ENCODE measurements at regions not wholly inside any gene's neighbourhood (a gene's known extent, or its start where the extent isn't known, plus 50 kb on each side); places are given as distances from the start of the nearest gene placed in this dataset.

DNA sequence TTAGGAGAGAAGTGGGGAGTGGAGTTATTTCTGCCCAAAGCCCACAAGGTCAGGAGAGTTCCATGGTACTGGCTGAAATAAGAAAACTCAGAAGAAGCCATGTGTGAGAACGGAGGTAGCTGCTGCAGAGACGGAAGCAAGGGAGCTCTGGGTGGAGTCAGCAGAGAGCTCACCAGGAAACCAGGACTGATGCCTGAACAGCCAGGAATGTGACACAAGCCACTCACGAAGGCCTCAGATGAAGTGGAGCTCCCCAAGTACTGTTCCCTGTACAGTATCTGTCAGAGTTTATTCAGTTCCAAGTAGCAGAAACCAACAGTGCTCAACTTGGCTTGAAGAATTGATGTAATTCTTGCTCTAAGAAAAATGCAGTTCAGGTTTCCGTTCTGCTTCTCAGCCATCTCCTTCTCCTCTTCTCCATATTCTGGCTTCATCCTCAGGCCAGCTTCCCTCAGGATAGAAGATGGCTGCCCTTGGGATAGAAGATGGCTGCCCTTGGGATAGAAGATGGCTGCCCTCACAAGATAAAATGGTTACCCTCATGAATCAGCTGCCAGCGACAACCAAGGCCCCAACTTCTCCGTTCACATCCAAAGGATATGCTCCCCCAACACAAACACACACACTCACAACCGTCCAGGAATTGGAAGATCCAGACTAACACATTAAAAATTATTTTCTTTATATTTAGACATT, 117.4 kb upstream of the SH3BP4 start:
- no peak for DNase-seq

DNA sequence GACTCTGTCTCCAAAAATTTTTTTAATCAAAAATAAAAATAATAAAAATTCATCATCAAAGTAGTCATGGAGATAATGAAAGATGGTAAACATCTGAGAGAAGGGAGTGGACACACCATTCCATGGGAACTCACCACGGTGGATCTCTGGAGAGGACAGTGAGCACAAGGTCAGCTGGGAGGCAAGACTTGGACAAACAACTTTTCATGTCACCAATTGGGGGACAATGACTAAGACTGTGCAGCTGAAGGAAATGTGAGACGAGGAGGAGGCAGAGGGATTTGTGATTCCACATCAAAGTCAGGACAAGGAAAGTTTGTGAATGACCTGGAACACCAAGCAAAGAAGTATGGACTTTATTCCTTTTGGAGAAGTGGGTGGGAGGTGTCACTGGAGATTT, 121.0 kb upstream of the SH3BP4 start:
- DNase-seq, result no peak

DNA sequence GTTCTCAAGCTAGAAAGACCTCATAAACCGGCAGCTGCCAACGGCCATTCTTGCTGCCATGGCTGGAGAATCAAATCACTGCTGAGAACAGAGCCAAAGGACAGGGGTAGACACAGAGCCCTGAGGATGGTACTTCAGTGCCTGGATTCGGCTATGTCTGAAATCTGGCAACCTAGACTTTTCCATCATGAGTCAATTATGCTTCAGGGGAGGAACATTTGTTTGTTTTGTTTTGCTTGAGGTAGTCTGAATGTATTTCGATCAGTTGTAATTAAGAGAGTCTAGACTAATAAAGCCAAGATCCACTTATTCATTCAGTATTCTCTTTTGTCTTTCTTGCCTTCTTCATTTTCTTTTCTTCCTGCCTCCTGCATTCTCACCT, 122.8 kb upstream of the SH3BP4 start:
- no peak for DNase-seq

DNA sequence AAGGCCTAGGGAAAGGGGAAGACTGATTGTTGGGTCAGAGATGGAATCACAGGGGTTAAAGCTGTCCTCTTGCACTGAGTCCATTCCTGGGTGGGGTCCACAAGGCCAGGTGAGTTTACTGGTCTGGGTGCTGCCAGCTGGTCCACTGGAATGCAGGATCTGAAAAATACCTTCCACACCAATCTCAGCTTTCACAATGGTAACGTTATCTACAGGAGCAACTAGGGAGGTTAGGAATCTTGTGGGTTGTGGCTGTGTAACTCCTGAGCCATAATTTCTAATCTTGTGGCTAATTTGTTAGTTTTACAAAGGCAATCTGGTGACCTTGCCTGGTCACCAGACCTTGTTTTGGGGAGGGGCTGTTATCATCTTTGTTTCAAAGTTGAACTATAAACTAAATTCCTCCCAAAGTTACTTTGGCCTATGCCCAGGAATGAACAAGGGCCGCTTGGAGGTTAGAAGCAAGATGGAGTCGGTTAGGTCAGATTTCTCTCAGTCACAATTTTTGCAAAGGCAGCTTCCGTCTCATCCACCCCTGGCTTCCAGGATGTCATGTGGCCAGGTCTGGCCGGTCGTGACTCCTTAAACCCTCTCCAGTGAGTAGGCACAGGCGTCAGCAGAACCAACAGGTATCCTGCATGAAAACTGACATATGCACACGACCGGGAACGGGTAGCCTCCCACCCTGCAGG, 123.3 kb upstream of the SH3BP4 start:
- DNase-seq, result no peak

DNA sequence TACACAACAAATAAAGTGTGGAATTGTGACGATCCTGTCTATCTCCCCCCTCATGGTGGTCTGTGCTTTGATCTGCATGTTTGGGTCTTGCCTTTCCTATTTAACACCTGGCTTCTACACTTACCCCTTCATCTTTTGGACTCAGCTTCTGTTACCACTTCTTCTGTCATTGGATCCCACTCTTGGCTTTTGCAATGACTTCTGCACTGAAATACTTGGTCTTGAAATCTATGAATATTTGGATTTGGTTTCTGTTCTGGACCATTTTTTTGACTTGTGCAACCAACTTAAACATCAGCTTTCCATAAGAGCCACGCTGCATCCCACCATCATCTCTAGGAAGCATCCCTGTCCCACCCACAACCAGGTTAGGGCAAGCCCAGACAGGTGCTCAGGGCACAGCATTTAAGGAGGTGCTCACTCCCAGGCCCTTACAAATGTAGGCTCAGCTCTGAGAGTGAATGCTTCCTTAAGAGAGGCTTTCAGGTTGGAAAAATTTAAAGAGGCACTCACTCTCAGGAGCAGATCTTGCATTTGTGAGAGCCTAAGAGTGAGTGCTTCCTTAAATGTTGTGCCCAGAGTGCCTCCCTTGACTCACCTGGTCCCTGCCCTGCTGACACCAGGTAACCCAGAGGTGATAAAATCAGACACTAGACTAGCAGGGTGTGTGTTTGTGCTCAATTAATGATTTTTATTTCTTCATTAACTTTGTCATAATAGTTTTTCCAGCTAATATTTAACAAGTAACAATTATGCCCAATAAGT, 124.5 kb upstream of the SH3BP4 start:
- no peak for DNase-seq

DNA sequence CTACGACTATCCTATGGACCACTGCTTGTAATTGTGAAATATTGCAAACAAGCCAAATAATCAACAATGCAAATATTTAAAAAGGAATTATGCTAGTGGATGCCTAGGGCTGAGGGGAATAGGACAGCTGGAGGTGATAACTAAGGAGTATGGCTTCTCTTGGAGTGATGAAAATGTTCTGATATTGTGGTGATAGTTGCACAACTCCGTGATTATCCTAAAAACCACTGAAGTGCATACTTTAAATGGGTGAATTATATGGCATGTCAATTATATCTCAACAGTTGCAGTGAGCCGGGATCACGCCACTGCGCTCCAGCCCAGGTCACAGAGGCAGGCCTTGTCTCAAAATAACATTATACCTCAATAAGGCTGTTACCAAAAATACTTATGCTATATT, 125.1 kb upstream of the SH3BP4 start:
- DNase-seq, result no peak

DNA sequence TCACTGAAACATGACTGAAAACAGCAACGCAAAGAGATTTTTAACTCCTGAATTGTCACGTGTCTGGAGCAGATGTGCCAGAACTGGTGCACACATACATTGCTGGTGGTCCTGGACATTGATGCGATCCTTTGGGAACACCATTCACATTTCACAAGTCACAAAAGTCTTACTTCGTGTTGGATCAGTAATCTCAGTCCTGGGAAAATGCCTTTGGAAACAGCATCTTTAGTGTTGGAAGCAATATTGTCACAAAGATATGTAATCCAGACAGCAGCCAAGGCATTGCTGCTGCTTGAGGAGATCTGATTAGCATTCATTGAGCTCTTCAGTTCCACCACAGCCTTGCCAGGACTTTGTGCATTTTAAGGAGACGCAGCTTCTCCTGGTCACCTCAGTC, 126.2 kb upstream of the SH3BP4 start:
- no peak for DNase-seq

DNA sequence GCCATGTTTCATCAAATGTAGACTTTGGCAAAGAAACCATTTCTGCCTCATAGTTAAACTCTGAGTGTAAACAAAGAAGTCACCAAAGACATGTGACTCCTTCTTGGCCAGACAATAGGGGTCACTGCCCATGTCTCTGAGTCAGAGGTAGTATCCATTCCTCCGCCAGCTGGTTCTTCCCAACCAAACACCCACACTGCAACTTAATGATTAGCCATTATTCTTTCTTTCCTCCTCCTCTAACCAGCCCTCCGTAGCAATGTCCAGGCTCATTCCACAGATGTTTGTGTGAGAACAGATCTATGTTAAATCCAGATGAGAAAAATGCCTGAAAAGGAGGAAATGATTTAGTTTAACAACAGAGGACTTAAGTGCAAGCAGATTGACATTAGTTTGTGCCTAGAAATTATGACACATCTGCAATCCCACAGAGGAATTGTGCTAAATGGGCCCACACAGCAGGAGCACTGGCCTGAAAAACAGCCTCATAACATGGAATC, 127.9 kb upstream of the SH3BP4 start:
- no peak for DNase-seq

DNA sequence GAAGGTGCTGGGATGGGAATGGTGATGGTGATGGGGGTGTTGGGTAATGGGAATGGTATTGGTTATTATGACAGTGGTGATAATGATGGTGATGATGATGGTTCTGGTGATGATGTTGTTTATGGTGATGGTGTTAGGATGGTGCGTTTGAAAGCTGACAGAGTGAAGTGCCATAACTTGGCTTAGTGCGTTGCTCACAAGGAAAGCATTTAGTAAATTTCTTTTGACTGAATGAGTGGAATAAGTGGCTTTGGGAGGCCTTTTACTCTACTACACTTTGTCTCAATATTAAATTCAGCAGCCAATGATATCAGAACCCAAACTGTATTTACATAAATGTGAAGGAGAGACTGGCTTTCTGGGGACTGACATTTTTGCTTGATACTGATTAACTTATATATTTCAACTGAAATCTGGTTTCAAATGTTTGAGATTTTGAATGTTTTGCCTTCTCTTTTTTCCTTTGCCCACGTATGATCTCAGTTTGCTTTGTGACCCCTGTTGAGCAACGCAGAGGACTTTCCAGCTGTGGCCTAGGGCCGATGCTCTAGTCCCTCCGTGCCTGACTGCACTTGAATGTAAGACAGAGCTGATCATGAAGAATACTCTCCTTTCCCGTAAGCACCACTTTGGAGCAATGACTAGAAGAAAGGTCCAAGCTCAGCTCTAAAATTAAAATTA, 128.5 kb upstream of the SH3BP4 start:
- DNase-seq, result no peak

DNA sequence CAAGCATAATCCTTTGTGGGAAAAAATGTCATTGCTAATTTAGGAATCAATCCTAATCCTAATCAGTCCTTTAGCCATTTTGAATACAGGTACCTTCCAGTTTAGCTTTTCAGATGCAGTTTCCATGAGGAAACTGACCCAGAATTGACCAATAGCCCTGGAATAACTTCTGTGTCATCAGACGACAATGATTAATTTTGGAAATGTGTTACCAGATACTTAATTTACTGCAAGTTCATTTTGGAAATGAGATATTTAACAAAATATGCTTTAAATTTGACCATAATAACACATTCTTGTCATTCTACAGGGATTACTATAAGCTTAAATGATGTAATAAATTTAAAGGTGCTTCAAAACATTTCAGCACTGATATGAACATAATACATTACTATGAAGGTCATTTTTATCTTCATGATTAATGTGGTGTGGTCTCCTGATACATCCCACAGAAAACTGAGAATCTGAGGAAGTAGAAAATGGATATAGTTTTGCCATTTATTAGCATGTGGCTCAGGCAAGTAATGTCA, 129.8 kb upstream of the SH3BP4 start:
- DNase-seq, result no peak

DNA sequence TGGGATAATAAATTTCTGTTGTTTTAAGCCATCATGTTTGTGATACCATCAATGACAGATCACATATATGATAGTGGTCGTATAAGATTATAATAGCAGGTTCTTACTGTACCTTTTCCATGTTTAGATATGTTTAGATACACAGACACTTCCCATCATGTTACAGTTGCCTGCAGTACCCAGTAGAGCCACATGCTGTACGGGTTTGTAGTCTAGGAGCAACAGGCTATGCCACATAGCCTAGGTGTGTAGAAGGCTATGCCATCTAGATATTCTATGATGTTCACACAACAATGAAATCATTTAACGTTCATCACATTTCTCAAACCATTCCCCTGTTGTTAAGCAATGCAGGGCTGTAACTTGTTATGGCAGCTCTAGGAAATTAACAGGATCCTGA, 132.9 kb upstream of the SH3BP4 start:
- DNase-seq, result no peak

DNA sequence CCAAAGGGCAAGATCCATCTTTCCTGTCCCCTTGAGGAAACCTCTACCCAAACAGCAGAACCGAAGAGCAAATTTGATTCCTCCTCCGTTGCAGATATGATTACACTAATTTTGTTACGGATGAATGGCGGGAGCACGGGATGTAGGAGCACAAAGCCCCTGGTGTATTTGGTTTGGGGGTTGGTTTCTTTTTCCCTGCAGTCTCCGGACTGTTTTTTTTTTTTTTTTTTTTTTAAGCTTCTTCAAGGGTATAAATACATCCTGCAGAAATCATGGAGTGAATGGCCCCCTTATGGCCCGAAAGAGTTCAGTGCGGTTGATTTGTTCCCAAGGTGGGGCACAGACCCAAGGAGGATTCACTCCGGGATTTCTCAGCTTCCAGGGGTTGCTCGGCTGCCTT, 135.3 kb upstream of the SH3BP4 start:
- DNase-seq, result no peak

DNA sequence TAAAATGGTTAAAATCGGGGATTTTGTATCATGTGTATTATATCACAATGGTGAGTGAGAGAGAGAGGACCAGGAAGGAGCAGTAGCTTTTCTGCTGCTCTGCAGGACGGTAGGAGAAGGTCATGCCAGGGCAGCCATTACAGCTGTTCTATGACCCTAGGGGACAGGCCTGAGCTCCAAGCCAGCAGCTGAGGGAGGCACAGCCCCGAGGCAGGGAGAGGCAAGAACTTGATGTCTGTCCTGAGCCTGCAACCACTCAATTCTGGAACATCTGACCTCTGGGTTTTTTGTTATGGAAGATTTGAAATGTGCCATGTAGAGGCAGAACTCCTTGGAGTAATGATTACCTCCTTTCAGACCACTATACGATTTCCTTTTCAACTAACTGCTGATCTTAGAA, 135.8 kb upstream of the SH3BP4 start:
- DNase-seq, result no peak

DNA sequence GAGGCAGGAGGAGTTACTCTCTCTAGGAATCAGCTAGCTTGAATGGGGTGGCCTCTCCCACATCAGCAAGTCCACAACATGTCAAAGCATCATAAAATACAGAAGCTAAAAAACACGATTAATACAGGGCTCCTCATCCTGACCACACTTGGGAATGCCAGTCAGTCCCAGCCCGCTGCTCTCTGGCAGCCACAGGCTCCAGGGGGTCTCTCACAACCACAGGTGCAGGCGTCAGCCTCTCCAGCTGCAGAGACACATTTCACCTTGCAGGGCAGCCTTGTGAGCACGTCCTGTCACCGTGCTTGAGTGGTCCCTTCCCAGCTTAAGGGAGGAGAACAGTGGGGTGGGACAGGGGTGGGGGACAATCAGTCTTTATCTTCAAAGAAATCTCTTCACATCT, 137.4 kb upstream of the SH3BP4 start:
- DNase-seq, result no peak

DNA sequence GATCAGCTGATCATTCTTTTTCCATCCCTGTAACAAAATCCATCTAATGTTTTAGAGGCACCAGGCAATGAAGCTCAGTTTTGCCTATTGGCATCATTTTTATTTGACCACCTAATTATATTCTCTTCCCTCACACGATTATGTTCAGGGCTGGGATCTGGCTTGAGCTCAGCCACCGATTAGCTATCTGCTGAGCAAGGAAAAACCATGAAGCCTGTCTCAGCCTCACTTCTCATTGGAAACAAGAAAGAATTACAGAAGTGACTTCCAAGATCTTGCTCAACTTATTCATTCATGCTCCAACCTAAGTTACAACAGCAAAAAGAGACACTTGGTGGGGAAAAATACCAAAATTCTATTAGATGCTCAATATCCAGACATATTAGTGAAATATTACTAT, 139.0 kb upstream of the SH3BP4 start:
- DNase-seq, result no peak

DNA sequence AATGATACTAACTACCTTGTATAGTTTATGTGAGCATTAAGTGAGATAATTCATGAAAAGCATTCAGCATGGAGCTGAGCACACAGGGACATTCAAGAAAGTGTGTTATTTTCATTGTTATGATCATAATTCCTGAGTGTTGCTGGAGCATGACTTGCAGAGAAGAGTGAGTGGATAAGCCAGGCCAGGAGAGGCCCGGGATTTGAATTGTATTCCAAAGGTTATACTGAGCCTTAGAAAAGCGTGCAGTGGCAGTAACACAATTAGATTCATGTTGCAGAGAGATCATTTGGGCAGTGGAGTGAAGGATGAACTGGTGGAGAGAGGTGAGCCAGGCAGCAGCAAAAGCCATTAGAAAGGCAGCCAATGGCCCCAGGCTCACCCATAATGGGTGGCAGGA, 142.9 kb upstream of the SH3BP4 start:
- DNase-seq, result no peak

DNA sequence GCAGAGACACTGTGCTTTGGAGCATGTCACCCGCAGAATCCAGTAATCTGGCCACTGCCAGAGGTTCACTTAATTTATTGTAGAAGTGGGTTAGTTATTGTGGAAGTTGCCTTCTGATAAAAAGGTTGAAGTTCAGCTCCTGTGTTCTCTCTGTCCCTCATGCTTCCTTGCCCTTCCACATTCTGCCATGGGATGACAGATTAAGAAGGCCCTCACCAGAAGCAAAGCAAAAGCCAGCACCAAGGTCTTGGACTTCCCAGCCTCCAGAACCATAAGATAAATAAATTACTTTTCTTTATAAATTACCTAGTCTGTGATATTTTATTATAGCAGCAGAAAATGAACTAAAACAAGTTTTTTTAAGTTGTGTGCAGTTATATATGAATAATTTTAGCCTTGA, 145.0 kb upstream of the SH3BP4 start:
- DNase-seq, result no peak

DNA sequence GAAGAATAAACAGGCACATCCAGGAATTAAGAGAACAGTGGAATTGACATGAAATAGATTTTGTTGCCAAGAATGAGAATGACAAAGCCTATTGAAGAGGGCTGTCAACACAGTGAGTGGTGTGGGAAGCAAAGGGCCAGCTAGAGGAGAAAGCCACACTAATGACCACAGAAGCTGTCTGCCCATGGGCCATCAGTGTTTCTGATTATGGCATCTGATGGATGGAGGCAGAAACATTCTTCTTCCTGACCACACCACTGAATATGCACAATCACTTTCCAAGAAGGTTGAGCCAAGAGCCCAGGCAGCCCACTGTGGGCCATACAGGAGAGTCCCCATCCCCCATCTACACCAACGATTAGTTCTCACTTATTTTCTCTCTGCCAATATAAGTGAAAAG, 146.0 kb upstream of the SH3BP4 start:
- DNase-seq, result no peak

DNA sequence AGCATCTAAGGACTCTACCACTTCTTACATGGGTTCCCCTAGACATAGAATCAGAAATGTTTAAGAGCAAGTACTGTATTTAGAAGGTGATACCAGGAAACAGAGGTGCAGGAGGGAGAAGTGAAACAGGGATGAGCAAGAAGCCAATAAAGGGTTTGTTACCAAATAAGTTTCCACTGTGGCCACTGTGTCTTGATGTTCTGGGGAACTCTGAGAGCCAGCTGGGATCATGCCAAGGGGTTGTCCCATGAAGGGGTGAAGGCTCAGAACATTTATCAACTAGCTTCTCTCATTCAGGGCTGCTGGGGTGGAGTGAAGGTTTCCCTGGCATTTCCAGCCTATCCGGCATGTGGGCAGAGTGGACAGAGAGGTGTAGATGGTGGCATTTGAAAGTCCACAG, 147.1 kb upstream of the SH3BP4 start:
- no peak for DNase-seq

DNA sequence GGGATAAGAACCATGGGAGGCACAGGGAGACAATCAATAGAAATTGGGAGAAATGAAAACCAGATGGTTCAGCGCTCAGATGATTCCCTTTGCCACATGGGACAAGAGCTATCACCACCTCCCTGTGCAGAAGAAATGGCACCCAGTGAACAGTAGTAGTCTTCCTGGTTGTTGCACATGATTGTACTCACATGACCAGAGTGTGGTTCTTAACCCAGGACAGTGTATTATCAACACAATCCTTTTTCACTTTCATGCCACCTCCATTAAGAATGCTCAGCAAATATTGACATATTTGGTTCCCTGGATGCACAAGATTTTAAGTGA, 149.0 kb upstream of the SH3BP4 start:
- no peak for DNase-seq

DNA sequence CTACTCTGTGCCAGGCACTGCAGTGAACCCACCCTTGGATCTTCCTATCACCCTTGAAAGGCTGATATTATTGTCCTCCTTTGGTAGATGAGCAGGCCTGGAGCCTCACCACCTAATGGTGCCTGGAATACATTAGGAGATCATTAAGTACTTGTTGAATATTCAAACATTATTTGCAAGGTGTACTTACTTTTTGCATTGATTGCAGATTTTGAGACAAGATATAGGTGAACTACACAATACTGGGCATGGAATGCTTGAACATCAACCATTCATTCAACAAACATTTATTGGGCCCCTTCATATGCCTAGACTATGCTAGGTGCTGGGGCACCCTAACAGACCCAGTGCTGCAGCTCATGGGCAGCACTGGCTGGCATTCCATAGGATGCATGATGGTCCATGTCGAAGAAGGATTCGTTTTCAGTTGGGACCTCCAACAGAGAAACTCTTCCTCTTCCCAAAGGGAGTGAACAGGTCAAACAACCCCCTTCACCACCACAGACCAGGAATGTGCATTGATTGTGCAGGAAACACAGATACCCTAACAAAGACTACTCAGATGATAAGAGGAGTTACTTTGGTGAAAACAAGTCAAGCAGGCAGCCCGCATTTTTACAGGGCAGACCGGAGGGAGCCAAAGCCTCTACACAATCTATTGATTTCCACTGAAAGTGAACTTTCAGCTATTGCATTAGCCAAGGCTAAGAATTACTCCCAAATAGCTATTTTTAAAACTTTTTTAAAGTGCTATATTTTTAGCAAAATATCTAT, 149.6 kb upstream of the SH3BP4 start:
- no peak for DNase-seq

DNA sequence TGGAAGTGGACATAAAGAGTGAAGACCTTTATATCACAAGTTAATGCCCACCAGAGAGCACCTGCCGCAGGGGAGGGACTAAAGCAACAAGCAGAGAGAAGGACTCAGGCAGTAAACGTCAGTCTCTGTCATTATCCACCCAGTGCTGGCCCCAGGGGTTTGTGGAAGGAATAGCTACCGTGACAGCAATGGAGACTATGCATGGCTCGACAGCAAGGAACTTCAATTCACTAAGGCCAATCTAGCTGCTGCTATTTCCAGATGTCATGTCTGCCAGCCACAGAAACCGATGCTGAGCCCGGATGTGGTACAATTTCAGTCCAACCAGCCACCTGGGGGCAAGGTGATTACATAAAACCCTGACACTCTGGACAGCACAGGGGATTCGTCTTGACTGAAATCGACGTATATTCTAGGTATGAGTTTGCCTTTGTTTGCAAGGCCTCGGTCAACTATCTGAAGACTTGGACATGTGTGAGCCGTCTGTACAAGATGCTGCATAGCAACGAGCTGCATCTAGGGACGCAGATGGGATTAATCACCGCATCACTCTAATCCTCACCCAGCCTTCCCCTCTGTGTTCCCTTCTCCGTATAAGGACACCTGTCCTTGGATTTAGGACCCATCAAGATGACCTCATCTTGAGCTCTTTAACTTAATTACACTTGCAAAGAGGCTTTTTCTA, 154.1 kb upstream of the SH3BP4 start:
- no peak for DNase-seq

All from CD4-positive, alpha-beta T cell treated with Interleukin-6 for 4 hours (primary cell).